SH-SY5Y (cell line): ENCODE measurements at regions not wholly inside any gene's neighbourhood (a gene's known extent, or its start where the extent isn't known, plus 50 kb on each side); places are given as distances from the start of the nearest gene placed in this dataset.

ENCODE experiments used
- GATA2 ChIP-seq: IDR thresholded peaks from 2 replicates; pipeline ENCODE4 v1.6.1; 2011; ENCODE audit warnings: mild to moderate bottlenecking, low read depth, low read length
- GATA3 ChIP-seq: IDR thresholded peaks from 2 replicates; pipeline ENCODE4 v1.6.1; 2011; ENCODE audit warnings: low read depth, mild to moderate bottlenecking, low read length, moderate library complexity

DNA sequence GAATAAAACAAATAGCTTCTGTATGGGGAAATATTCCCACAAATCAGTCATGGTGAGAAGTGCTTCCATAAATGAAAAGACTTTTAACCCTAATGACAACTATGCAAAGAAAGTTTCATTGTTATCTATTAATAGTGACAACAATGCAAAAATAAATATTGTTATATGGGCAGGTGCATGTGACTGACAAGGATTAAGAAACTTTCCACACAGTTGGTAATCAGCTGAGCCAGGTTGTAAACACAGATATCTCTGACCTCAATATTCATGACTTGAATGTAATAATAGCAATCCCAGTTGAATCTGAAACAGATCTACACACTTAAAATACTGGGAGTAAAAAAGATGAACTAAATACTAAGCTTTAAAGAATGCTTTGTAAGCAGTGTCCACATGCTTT, 517.0 kb upstream of the SOX11 start:
- no peak for TF ChIP-seq GATA2
- no peak for TF ChIP-seq GATA3
